GM19240 (cell line): ENCODE measurements at regions not wholly inside any gene's neighbourhood (a gene's known extent, or its start where the extent isn't known, plus 50 kb on each side); places are given as distances from the start of the nearest gene placed in this dataset.

Source experiments
- DNase-seq: peaks from one replicate; pipeline ENCODE4 v3.0.0; 2011; ENCODE audit warnings: low spot score; ENCODE audit not compliant: insufficient read length

DNA sequence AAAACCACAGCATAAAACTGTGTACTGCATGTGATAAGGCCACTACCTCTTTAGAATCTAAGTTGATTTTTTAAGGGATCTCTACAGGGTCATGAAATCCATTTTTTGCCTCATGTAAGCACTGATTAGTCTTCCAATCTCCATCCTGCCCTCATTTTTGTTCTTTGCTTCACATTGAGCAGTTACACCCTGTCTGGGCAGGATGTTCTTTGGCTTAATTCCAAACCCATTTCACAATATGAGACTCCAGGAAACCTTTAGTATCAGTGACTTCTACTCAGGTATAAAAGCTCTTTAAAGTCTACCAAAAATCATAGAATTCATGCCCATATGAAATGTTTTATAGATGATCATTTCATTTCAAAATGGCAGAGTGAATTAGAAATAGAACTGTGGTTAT, 592.6 kb downstream of the TBC1D4 start:
- DNase-seq: no peak

DNA sequence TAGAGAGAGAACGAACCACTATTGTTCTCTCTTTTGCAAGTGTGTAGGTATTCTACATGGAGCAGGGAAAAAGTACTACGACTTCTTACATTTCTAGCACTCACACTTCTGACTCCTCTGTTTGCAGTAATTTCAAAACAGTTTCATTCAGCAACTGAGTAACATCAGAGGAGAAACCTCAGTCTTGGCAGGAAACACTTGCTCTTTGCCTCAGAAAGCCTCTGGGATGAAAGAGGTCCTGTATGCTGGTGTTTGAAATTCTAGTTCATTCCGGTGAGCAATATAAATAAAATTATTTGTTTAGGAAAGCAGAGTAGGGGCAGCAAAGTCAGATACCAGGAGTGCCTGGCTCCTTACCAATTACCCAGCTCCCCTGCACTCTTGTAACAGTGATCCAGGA, 595.5 kb downstream of the TBC1D4 start:
- no peak for DNase-seq

DNA sequence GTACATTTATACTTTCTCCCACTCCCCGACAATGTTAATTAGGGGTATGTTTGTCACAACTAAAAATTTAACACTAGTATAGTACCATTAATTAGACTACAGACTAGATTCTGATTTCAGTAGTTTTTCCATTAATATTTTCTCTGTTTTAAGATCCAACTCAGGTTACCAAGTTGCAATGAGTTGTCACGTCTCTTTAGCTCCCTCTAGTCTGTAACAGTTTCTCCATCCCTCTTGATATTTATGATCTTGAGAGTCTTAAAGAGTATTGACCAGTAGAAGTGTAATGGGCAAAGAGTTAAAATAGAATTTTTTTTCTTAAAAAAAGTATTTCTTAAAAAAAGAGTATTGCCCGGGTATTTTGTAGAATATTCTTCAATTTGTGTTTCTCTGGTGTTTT, 598.1 kb downstream of the TBC1D4 start:
- no peak for DNase-seq

DNA sequence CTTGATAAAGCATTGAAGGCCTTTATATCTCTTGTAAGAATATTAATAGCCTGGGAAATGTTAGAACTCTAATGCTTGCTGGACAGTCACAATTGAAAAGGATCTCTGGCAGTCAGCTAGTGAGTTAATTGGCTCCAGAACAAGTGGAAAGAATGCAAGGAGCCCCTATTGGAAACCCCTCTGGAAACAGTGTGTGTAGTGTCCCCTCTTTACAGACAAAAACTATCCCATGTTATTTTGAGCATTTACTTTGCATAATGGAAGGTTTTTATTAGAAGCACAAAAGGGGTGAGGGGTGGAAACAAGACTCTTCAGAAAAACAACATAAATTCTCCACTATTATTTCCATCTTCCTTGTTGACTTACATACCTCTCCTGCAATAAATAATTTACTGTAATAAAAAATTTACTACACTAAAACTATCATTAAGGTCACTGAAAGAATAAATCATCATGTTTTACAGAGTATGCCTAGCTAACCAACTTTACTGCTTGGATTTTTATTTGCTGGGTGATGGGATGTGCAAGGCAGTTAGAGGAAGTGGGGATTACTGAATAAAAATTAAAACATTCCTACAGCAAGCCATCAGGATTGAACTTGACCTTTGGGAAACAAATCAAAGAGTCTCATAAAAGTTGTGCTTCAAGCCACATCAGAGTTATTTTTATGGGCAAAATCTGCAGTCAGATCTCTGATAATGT, 610.4 kb downstream of the TBC1D4 start:
- DNase-seq: no peak

DNA sequence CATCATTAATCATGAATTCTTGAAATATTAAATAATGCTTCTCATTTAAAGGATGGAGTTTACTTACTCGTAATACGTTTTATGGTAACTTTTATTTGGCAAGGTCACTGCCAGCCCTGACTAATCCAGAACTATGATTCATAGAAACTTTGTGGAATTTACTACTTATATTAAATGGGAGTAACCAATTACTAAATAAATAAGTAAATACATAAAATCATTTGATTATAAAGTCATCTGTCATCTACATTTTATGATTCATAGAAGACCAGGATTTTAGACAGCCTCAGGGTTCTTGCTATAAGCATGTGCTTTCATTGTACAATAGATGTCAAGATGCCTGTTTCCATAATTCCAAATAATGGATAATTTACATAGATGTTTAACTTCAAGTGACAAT, 611.1 kb downstream of the TBC1D4 start:
- no peak for DNase-seq

DNA sequence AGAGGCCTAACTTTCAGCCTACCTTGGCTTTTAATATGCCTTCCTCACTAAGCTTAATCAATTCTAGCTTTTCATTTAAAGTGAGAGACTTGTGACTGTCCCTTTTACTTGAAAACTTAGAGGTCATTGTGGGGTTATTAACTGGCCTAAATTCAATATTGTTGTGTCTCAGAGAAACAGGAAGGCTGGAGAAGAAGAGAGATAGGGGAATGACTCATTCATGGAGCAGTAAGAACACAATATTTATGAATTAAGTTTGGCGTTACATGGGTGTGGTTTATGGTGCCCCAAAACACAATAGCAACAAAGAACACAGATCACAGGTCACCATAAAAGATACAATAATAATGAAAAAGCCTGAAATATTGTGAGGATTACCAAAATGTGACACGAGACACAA, 612.1 kb downstream of the TBC1D4 start:
- no peak for DNase-seq

DNA sequence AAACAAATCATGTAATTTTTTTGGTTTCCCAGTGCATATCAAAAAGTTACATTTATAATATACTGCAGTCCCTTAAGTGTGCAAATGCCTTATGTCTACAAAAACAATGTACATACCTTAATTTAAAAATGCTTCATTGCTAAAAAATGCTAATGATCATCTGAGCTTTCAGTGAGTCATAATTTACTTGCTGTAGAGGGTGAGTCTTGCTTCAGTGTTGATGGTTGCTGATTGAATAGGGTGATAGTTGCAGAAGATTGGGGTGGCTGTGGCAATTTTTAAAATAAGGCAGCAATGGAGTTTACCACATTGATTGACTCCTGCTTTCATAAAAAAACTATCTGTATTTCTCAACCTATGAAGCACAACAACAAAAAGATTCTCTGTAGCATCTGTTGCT, 613.9 kb downstream of the TBC1D4 start:
- no peak for DNase-seq

DNA sequence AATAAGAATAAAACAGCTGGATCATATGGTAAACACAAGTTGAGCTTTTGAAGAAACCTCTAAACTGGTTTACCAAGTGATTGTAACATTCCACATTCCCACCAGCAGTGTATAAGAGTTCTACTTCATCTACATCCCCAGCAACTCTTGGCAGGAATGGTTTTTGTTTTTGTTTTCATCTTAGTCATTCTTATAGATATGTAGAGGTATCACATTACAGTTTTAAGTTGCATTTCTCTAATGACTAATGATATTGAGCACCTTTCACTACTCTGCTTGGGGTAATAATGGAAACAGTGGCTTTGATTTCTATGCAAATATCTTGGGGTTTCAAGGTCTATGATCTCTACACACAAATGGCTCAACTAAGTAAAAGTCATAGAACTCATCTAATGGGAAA, 614.5 kb downstream of the TBC1D4 start:
- no peak for DNase-seq

DNA sequence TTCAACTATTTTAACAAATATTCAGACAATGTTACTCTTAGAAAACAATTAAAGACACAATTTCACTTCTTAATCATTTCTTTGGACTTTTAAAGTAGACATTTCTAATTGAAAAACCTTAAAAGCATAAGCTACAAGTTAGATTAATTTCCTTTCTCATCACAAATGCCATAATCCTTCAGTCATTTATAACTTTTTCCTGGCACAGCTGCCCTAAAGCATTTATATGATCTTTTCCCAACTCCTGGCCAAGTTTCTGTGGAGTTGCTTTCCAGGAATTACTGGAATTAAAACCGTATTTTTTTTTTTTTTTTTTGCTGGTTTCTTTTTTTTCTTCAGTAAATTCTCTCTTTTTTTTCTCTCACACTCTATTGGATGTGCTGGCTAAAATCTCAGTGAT, 615.9 kb downstream of the TBC1D4 start:
- no peak for DNase-seq

DNA sequence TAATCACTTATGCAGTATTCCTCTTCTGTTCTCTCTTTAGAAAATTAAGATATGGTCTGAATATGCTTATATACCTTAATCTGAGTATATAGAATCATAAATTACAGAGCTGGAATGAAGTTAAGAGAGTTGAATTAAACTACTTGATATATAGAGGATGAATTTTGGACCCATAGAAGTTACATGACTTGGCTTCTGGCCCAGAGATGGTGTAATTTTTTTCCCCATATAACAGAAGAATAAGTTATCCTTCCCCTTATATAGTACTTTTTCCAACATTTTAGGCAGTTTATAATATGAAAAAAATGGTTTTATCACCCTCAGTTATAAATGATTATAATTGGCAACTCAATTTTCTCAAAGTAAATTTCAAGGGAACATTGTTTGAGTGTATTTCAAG, 616.3 kb downstream of the TBC1D4 start:
- DNase-seq: no peak

DNA sequence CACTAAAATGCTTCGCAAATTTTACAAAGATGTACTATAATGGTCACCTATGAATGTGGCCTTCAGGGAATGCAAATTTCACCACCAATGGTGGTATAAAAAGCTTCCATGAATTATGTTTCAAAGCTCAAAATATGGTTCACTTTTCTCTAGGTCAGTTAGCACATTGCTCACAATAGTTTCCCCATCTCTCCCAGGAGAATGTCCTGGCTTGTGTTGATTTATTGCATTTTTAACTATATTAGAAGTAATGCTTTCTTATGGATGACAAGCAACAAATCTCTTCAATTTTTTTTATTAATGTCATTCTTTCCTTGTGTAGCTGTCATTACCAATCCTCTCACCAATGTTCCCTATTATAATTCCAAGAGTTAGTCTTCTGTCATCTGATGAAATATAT, 621.2 kb downstream of the TBC1D4 start:
- no peak for DNase-seq

DNA sequence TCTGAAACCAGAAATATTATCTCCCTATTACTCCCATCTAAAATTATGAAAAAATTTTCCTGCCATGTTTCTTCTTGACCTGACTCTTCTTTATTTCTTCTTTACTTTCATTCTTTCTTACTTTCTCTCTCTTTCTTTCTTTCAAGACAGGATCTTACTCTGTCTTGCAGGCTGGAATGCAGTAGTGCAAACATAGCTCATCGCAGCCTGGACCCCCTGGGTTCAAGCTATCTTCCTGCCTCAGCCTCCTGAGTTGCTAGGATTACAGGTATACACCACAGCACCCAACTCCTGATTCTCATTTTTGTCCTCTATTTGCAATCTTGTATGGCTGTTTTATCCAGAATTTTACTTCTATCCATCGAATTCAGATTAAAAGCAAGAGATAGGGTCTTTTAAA, 631.1 kb downstream of the TBC1D4 start:
- no peak for DNase-seq

DNA sequence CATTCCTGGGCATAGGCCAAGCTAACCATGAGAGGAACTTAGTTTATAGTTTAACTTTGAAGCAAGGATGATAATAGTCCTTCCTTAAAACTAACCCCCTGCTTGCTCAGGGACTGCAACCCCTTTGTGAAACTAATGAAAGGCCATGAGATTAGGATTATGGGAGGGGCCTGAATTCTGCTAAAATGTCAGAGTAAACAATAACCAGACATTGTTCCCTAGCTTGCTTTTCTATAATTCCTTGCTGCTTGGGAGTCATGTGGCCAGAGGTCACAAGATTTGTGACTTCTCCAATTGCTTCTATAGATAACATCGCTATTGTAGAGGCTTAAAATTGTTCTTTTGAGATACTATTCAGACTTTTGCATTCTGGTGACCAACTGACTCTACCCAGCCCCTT, 634.0 kb downstream of the TBC1D4 start:
- no peak for DNase-seq

DNA sequence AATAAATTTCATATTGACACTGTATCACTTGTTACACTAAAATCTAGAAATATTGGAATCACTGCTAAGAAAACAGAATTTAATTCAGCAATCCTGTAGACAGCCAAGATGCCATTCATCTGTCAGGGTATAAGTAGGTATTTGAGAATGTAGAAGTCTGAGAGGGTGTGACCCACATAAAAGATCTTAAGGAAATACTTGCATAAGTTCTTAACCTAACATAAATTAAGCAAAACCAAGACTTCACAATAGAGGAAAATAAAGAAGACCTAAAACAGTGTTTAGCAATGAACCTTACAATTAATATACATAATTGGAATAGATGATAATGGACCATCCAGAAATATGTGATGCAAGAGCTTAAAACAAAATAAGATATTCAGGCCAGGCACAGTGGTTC, 636.2 kb downstream of the TBC1D4 start:
- DNase-seq: no peak

DNA sequence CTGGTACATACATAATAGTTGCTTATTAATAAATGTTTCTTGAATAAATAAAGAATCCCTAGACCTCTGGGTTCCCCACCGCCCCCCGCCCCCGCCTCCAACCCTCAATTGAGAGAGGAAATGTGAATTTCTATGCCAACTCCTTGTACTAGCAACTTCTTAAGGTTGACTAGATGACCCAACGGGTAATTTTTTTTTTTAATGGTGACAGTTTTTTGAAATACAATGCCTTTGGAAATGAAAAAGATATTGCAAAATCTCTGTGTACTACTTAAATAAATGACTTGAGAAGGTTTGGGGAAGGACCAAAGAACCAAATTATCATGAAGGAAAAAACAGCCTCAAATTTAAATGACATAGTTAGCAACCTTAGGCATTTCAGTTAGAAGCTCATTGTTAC, 640.3 kb downstream of the TBC1D4 start:
- DNase-seq: no peak

DNA sequence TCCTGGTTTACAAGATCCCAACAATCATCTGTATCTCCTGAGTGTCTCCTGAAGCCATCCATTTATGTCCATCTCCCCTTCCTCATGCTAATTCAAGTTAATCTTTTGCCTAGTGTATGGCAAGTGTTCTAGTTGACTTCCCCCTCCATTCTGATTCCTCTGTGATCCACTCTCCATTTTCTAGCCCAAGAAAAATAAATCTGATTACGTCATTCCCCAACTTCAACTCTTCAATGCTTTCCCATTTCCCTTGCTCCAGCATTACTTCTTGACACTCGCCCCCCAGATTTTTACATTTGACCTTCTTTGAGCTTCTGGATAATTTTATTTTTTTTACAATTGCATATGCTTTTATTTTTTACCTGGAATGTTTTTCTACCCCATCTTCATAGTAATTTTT, 640.8 kb downstream of the TBC1D4 start:
- no peak for DNase-seq

DNA sequence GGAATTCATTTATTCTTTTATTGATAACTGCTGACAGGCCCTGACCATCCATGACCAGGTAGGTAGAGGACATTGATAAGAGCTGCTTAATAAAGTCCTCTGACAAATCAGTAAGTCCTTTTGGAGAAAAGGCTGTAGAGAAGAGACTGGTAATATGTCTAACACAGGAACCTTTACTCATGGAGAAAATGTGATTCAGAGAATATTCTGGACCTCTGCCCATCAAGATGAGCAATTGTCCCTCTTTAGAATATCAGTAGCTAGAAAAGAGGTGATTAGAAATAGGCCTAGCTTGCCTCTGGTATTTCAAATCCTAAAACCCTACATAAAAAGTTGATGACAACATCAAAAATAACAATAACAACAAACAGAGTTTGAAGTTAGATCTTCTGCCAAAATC, 642.3 kb downstream of the TBC1D4 start:
- DNase-seq: no peak

DNA sequence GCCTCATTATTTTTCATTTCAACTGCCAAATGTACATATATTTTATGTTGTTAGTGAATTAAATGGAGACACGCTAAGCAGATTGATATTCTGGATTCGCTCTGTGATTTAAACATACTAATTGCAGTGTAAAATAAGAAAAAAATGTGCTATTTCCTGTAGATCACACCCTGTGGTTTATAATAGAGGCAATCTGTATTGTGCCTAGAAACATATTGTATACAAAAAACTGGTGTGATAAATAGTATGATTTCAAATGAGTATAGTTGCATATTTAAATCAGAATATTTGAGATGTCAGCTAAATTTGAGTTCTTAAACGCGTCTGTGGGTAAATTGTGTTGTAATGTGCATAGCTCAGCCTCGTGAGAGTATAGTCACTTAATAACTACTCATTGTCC, 643.9 kb downstream of the TBC1D4 start:
- no peak for DNase-seq

DNA sequence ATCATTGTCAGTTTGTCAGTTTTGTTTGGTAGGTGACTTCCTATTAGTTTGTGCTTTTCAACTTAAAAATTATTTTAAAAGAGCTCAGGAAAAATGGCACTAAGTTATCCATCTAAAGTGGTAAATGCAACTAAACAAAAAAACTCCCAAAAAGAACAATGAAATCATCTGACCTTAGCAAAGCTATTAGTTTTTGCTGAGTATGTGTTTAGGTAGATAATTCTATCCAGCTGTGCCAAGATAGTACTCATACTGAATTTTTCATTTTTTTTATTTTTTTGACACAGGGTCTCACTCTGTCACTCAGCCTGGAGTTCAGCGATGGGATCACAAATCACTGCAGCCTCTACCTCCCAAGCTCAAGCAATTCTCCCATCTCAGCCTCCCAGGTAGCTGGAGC, 645.3 kb downstream of the TBC1D4 start:
- no peak for DNase-seq

DNA sequence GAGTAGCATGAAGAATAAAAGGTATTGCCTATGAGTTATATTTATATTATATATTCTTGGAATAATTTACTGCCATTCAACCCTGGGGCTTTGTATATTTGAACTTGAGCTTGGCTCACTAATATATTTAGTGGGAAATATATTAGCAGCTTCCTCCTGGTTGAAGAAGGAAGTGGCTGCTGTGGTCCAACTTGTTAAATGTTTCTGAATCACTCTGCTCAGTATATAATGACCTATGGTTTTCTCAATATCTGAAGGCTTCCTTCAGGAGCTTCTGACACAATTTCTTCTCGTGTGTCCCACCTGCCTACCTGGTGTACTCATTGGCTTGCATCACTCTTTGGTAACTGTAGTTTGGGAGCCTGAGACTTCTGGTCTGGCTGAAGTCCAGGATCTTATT, 646.4 kb downstream of the TBC1D4 start:
- no peak for DNase-seq

DNA sequence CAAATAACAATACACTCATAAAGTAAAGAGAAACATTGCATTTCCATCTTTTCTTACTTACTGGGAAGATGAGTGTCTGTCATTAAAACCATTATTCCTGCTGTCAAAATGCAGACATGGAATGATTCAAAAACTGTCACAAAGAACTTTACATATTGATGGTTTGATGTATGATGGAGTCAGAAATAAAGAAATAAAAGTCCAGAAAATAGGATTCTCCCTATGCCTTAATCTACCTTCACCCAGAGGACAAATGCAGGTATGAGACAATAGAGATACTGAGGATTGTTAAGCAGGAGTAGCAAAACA, 656.1 kb downstream of the TBC1D4 start:
- no peak for DNase-seq

DNA sequence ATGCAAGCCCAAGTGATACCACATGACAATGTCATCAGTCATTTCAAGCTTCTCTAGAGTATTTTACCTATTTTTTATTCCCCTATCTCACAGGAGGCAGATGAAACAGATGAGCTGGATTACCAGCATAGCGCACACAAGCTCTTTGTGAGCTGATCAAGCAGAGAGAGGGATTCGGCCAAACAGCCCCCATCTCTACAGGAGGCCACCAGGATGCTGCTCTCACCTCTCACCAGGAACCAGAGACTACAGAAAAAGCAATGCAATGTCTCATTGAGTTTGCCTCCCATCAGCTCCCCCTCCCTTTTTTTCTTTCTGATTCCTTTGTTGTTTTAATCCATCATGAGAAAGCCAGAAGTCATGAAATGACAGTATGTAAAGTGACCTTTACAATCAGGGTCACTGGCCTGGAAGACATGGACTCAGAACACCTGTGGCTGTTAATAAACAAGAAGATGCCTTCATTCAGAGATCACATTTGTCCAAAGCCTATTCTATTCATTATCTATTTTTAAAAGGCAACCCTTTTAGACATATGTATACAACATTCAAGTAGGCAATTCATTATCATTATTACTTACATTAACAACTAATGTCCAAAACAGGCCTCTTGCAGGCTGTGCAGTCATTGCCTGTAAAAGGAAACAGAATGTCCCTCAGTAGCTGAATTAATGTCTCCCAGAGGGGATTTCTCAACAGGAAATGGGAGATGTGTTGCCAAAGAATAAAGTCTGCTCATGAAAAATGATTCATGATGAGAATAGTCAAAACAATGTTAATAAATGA, 656.6 kb downstream of the TBC1D4 start:
- DNase-seq: no peak

DNA sequence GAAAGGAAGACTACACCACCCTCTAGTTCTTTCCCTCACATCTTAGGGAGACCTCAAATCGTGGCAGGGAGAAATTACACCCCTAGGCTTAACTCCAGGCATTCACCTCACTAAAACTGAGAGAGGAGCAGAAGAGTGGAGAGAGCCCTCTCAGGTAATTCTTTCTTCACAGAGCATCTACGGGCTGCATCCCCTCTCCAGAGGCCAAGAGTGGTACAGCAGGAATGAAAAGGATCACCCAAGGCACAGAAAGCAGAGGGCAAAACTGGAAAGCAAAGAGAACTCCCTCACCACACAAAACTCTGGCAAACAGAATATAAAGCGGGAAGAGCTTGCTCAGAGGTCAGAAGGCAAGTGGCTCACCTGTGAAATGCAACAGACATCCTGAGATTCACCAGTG, 661.2 kb downstream of the TBC1D4 start:
- no peak for DNase-seq
